KMS-11 (cell line): ENCODE measurements at regions not wholly inside any gene's neighbourhood (a gene's known extent, or its start where the extent isn't known, plus 50 kb on each side); places are given as distances from the start of the nearest gene placed in this dataset.
"Not testable (repeated sequence)": the region's sequence is repeated elsewhere in the genome, so short reads cannot be mapped to it uniquely, and the experiment has no call there.

Experiments
- H2AFZ ChIP-seq: fragments of 200-600 bp; sonication (generic); 2 replicates; pipeline ENCODE4 v1.6.1; 2016; ENCODE audit warnings: antibody characterized with exemption, mixed run types, low read depth
- H3K27ac ChIP-seq: fragments of 200-600 bp; sonication (generic); 2 replicates; pipeline ENCODE4 v1.6.1; 2016; ENCODE audit warnings: mild to moderate bottlenecking, mixed run types
- H3K27me3 ChIP-seq: fragments of 200-600 bp; sonication (generic); 2 replicates; pipeline ENCODE4 v1.6.1; 2017; ENCODE audit warnings: mild to moderate bottlenecking, low read depth, mixed run types, moderate library complexity; ENCODE audit not compliant: insufficient read depth
- H3K36me3 ChIP-seq: fragments of 200-600 bp; sonication (generic); 2 replicates; pipeline ENCODE4 v1.6.1; 2017; ENCODE audit warnings: mild to moderate bottlenecking, mixed run types; ENCODE audit not compliant: insufficient read depth
- H3K4me1 ChIP-seq: fragments of 200-600 bp; sonication (generic); 2 replicates; pipeline ENCODE4 v1.6.1; 2016; ENCODE audit warnings: mild to moderate bottlenecking, low read depth, mixed run types; ENCODE audit not compliant: poor library complexity, severe bottlenecking
- H3K4me2 ChIP-seq: fragments of 200-600 bp; sonication (generic); 2 replicates; pipeline ENCODE4 v1.7.0; 2016; ENCODE audit warnings: mild to moderate bottlenecking, mixed run types
- H3K4me3 ChIP-seq: fragments of 200-600 bp; sonication (generic); IDR thresholded peaks from 2 replicates; pipeline ENCODE4 v1.6.1; 2017; ENCODE audit warnings: low read depth, low read length, mixed read lengths; ENCODE audit not compliant: insufficient read depth
- H3K79me2 ChIP-seq: fragments of 200-600 bp; sonication (generic); 2 replicates; pipeline ENCODE4 v1.6.1; 2016; ENCODE audit warnings: low read depth, mixed run types; ENCODE audit not compliant: insufficient read depth
- H3K9ac ChIP-seq: fragments of 200-600 bp; sonication (generic); 2 replicates; pipeline ENCODE4 v1.6.1; 2016; ENCODE audit warnings: mild to moderate bottlenecking, mixed run types
- H4K20me1 ChIP-seq: fragments of 200-600 bp; sonication (generic); 2 replicates; pipeline ENCODE4 v1.6.1; 2016; ENCODE audit warnings: mild to moderate bottlenecking, mixed run types; ENCODE audit not compliant: insufficient read depth

- not testable (repeated sequence) for H3K27ac ChIP-seq, H3K4me2 ChIP-seq, H3K79me2 ChIP-seq, H3K9ac ChIP-seq, H4K20me1 ChIP-seq, H2AFZ ChIP-seq, H3K36me3 ChIP-seq, H3K4me1 ChIP-seq, H3K4me3 ChIP-seq, H3K27me3 ChIP-seq
Observed at GRCh38 chr5:20765074-20765473, 777.1 kb upstream of the CDH18 start.

DNA sequence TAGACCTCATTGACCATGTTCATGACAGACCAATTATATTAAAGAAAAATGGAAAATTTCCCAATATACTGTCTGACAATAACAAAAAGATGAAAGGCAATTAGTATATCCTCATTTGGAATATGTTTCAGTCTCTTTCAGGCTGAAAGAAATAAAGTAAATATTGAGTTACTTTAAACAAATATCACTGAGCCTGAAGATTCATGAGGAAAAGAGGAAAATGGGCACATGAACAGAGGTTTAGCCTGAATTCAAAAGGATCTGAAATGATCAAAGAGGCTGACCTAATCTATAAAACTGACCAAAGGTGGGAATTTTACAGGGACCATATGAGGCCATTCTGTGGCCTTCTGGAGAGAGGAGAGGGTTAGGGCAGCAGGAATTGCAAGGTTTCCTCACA is 771.5 kb upstream of the CDH18 start:
- not testable (repeated sequence) for H4K20me1 ChIP-seq, H3K27ac ChIP-seq, H3K27me3 ChIP-seq, H3K79me2 ChIP-seq, H3K4me2 ChIP-seq, H3K9ac ChIP-seq, H3K36me3 ChIP-seq, H3K4me1 ChIP-seq, H3K4me3 ChIP-seq, H2AFZ ChIP-seq

- not testable (repeated sequence) for H3K27ac ChIP-seq, H3K79me2 ChIP-seq, H2AFZ ChIP-seq, H3K4me3 ChIP-seq, H3K27me3 ChIP-seq, H4K20me1 ChIP-seq, H3K36me3 ChIP-seq, H3K9ac ChIP-seq, H3K4me1 ChIP-seq, H3K4me2 ChIP-seq
Observed at GRCh38 chr5:20752179-20752578, 764.2 kb upstream of the CDH18 start.

DNA sequence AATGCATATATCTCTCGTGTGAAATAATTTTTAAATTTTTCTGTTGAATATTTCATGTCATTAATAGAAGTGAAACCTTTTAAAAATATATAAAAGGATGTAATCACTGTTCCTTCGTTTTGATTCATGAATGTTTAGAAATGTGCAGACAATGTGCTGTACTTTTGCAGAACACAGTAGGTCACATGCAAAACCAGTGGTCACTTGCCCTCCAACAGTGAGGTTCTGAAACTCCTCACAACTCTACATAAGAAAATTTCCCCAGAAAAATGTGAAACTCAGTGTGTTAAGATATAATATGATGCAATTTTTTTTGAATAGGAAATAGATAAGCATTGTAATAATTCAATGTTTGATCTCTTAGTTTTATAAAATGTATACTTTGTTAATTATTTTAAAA is 747.7 kb upstream of the CDH18 start:
- H3K4me2 ChIP-seq, H3K4me3 ChIP-seq, H3K79me2 ChIP-seq, H3K9ac ChIP-seq, H3K27ac ChIP-seq, H4K20me1 ChIP-seq, H2AFZ ChIP-seq, H3K4me1 ChIP-seq, H3K27me3 ChIP-seq, H3K36me3 ChIP-seq: not testable (repeated sequence)

DNA sequence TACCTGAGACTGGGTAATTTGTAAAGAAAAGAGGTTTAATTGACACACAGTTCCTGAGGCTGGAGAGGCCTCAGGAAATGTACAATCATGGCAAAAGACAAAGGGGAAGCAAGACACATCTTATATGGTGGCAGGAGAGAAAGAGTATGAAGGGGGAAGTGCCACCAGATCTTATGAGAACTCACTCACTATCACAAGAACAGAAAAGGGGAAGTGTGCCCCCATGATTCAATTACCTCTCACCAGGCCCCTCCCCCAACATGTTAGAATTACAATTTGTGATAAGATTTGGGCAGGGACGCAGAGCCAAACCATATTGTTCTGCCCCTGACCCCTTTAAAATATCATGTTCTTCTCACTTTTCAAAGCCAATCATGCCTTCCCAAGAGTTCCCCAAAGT is 744.2 kb upstream of the CDH18 start:
- not testable (repeated sequence) for H3K36me3 ChIP-seq, H3K27me3 ChIP-seq, H3K4me1 ChIP-seq, H3K27ac ChIP-seq, H2AFZ ChIP-seq, H4K20me1 ChIP-seq, H3K79me2 ChIP-seq, H3K9ac ChIP-seq, H3K4me3 ChIP-seq, H3K4me2 ChIP-seq

DNA sequence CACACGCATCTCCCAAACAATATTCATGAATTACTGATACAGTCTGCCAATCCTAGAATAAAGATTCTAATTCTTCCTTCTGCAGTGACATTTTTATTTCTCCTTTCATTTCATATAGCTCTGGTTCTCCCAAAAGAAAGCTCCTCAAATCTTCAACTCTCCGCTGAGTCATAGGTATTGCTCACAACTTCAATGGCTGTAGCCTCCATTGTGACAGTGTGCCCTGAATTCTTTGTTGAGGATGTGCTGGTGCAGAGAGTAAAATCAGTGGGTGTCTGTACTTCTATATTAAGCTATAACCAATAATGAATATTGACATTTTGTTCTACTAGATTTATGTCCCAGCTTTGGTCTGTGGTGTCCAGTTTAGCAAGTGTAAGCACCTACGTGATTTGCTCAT is 733.3 kb upstream of the CDH18 start:
- H3K27me3 ChIP-seq, H3K36me3 ChIP-seq, H3K4me3 ChIP-seq, H3K9ac ChIP-seq, H2AFZ ChIP-seq, H3K27ac ChIP-seq, H3K79me2 ChIP-seq, H4K20me1 ChIP-seq, H3K4me2 ChIP-seq, H3K4me1 ChIP-seq: not testable (repeated sequence)

DNA sequence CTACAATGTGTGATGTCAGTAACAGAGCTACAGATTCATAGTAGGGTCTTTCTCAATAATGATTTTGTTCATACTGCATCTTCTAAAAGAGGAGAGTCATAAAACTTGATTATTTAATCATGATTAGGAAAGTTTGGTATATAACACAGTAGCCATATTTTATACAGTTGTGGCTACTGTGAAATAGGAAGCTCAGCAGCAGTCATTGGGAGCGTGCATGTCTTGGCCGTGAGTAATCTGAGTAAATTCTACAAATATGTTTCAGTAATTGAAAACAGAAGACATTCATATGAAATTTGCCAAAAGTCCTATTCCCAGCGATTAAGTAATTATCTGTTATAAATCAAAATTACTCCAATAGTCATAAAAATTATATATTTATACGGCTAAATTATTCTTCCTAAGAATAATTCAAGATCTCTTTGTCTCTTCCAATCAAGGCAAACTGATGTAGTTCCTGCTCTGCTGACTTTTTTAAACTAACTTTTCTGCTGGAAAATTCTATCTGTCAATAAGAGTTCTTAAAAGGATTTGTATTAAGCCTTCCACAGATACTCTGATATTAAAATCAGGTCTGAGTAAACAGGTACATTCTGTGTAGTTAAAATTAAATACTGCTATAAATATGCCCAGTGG is 723.6 kb upstream of the CDH18 start:
- H3K4me1 ChIP-seq, H2AFZ ChIP-seq, H3K4me3 ChIP-seq, H3K4me2 ChIP-seq, H3K27me3 ChIP-seq, H3K79me2 ChIP-seq, H3K9ac ChIP-seq, H3K36me3 ChIP-seq, H3K27ac ChIP-seq, H4K20me1 ChIP-seq: not testable (repeated sequence)

- not testable (repeated sequence) for H3K9ac ChIP-seq, H4K20me1 ChIP-seq, H3K4me2 ChIP-seq, H2AFZ ChIP-seq, H3K36me3 ChIP-seq, H3K4me1 ChIP-seq, H3K4me3 ChIP-seq, H3K27me3 ChIP-seq, H3K27ac ChIP-seq, H3K79me2 ChIP-seq
Observed at GRCh38 chr5:20707634-20708033, 719.6 kb upstream of the CDH18 start.
